NT2/D1 (cell line): ENCODE measurements at regions not wholly inside any gene's neighbourhood (a gene's known extent, or its start where the extent isn't known, plus 50 kb on each side); places are given as distances from the start of the nearest gene placed in this dataset.
"Not testable (repeated sequence)": the region's sequence is repeated elsewhere in the genome, so short reads cannot be mapped to it uniquely, and the experiment has no call there.

Source experiments
- YY1 ChIP-seq: IDR thresholded peaks from 2 replicates; pipeline ENCODE4 v1.6.1; 2011; ENCODE audit not compliant: insufficient read length, insufficient read depth
- ZNF274 ChIP-seq: IDR thresholded peaks from 2 replicates; pipeline ENCODE4 v1.6.1; 2011; ENCODE audit warnings: mild to moderate bottlenecking, low read depth, low read length

- TF ChIP-seq ZNF274, YY1: not testable (repeated sequence)
These were observed 89.8 kb upstream of the METTL9 start for GRCh38 chr16:21509437-21510086.
